GM12878 (cell line): ENCODE measurements at regions not wholly inside any gene's neighbourhood (a gene's known extent, or its start where the extent isn't known, plus 50 kb on each side); places are given as distances from the start of the nearest gene placed in this dataset.

Experiments used
- ATAC-seq: fragments of 200-7000 bp; cut with Tn5 transposase; 3 replicates; pipeline ENCODE4 v1.9.1; 2020; ENCODE audit warnings: mild to moderate bottlenecking, moderate library complexity
- BruUV-seq: library from RNA; stranded (reverse); fragments of 400-500 nt; replicated peaks from 2 replicates; lab custom pipeline; 2021; lab: Mats Ljungman, UMichigan
- CTCF ChIA-PET: fragments of 300-600 bp; sonication (Branson Sonifier 250); formaldehyde crosslinking; extraction: SDS; loops from one replicate; lab custom pipeline; 2021; ENCODE audit warnings: inconsistent platforms; lab: Yijun Ruan, JAX
- POLR2A ChIA-PET: fragments of 350-600 bp; formaldehyde crosslinking; extraction: SDS; loops from one replicate; lab custom pipeline; 2021; ENCODE audit warnings: inconsistent platforms; lab: Charles Lee
- RAD21 ChIA-PET: fragments of 300-600 bp; sonication (Branson Sonifier 250); formaldehyde crosslinking; loops from one replicate; lab custom pipeline; 2023; ENCODE audit warnings: antibody characterized with exemption; ENCODE audit not compliant: unreplicated experiment; lab: Charles Lee
- SMC1A ChIA-PET: fragments of 300-600 bp; sonication (Branson Sonifier 250); formaldehyde crosslinking; loops from one replicate; lab custom pipeline; 2023; ENCODE audit not compliant: unreplicated experiment, uncharacterized antibody; lab: Charles Lee
- DNase-seq: peaks from one replicate; pipeline ENCODE4 v3.0.0-alpha.2; 2011; ENCODE audit warnings: low read depth, low spot score
- FAIRE-seq: peaks from 3 replicates; lab custom pipeline; 2011; peaks lifted over from hg19 to GRCh38; lab: Jason Lieb, UNC
- H2AFZ ChIP-seq: 2 replicates; pipeline ENCODE4 v1.6.0; 2011; ENCODE audit warnings: low read depth, low read length, control low read depth; ENCODE audit not compliant: control insufficient read depth
- H3K27ac ChIP-seq: 2 replicates; pipeline ENCODE4 v1.5.1; 2011; ENCODE audit warnings: control low read depth; ENCODE audit not compliant: control insufficient read depth, insufficient read depth
- H3K27me3 ChIP-seq, 2 experiments: replicated peaks in 1 of 2; 2 replicates each; pipeline versions ENCODE4 v1.6.0 to v1.6.1; 2011; ENCODE audit warnings: low read length in 1 of 2; ENCODE audit not compliant: control insufficient read depth in 2 of 2, insufficient read depth in 2 of 2
- H3K36me3 ChIP-seq, 2 experiments: 2 replicates each; pipeline ENCODE4 v1.5.1; 2011; ENCODE audit warnings: low read length in 1 of 2; ENCODE audit not compliant: control insufficient read depth in 2 of 2, insufficient read depth in 2 of 2
- H3K4me1 ChIP-seq: 2 replicates; pipeline ENCODE4 v1.6.1; 2011; ENCODE audit warnings: mild to moderate bottlenecking, low read length, moderate library complexity, mixed read lengths; ENCODE audit not compliant: control insufficient read depth, insufficient read depth
- H3K4me2 ChIP-seq: 2 replicates; pipeline ENCODE4 v1.6.0; 2011; ENCODE audit warnings: control low read depth; ENCODE audit not compliant: control insufficient read depth, insufficient read depth
- H3K4me3 ChIP-seq: fragments of 200-600 bp; sonication (generic); 2 replicates; pipeline ENCODE4 v1.5.1; 2016
- H3K79me2 ChIP-seq: 2 replicates; pipeline ENCODE4 v1.6.0; 2011; ENCODE audit warnings: low read length; ENCODE audit not compliant: control insufficient read depth, insufficient read depth
- H3K9ac ChIP-seq: 2 replicates; pipeline ENCODE4 v1.8.0; 2011; ENCODE audit warnings: low read length, control low read depth, mixed read lengths; ENCODE audit not compliant: control insufficient read depth, insufficient read depth
- H3K9me3 ChIP-seq: replicated peaks from 3 replicates; pipeline ENCODE4 v1.5.1; 2011; ENCODE audit warnings: mild to moderate bottlenecking, low read length; ENCODE audit not compliant: control insufficient read depth, insufficient read depth
- H4K20me1 ChIP-seq: 2 replicates; pipeline ENCODE4 v1.6.0; 2011; ENCODE audit not compliant: control insufficient read depth, insufficient read depth
- CBX3 ChIP-seq: fragments of 200-600 bp; sonication (generic); IDR thresholded peaks from 2 replicates; pipeline ENCODE4 v1.6.1; 2016; ENCODE audit warnings: low read depth, borderline replicate concordance
- CHD2 ChIP-seq: IDR thresholded peaks from 2 replicates; pipeline ENCODE4 v1.6.1; 2011; ENCODE audit warnings: low read depth, low read length, improper control_type of control experiment, borderline replicate concordance
- EP300 ChIP-seq, 2 experiments: fragments of 150-350 bp in 1 of 2; IDR thresholded peaks; 2 replicates each; pipeline ENCODE4 v1.6.1; 2011 to 2012; ENCODE audit warnings: low read depth in 2 of 2, low read length in 2 of 2, borderline replicate concordance in 1 of 2, improper control_type of control experiment in 1 of 2, inconsistent platforms in 1 of 2; ENCODE audit not compliant: control insufficient read depth in 1 of 2
- HCFC1 ChIP-seq: fragments of 150-350 bp; IDR thresholded peaks from 2 replicates; pipeline ENCODE4 v1.6.1; 2014; ENCODE audit warnings: low read length
- HDAC6 ChIP-seq: fragments of 200-600 bp; sonication (generic); IDR thresholded peaks from one replicate; pipeline ENCODE4 v1.8.0; 2017; ENCODE audit warnings: antibody characterized with exemption; ENCODE audit not compliant: unreplicated experiment
- MTA2 ChIP-seq: fragments of 450-650 bp; IDR thresholded peaks from 2 replicates; pipeline ENCODE4 v1.6.1; 2016; ENCODE audit warnings: low read depth, mild to moderate bottlenecking, moderate library complexity
- MYB ChIP-seq: fragments of 150-350 bp; IDR thresholded peaks from 2 replicates; pipeline ENCODE4 v1.6.1; 2014; ENCODE audit warnings: mild to moderate bottlenecking, low read depth, low read length, borderline replicate concordance
- NFXL1 ChIP-seq: fragments of 450-650 bp; IDR thresholded peaks from 2 replicates; pipeline ENCODE4 v1.6.1; 2017; ENCODE audit warnings: antibody characterized with exemption, mild to moderate bottlenecking, borderline replicate concordance
- POLR2AphosphoS5 ChIP-seq: IDR thresholded peaks from 2 replicates; pipeline ENCODE4 v1.6.1; 2011; ENCODE audit warnings: mild to moderate bottlenecking, low read length, inconsistent platforms
- RB1 ChIP-seq: fragments of 450-650 bp; formaldehyde crosslinking; IDR thresholded peaks from 2 replicates; pipeline ENCODE4 v1.6.1; 2017; ENCODE audit warnings: mild to moderate bottlenecking, borderline replicate concordance
- STAT3 ChIP-seq: IDR thresholded peaks from 2 replicates; pipeline ENCODE4 v1.6.1; 2011; ENCODE audit warnings: low read depth, low read length, improper control_type of control experiment
- TAF1 ChIP-seq: IDR thresholded peaks from 2 replicates; pipeline ENCODE4 v1.6.1; 2011; ENCODE audit warnings: mild to moderate bottlenecking, low read depth, low read length, borderline replicate concordance
- TARDBP ChIP-seq: IDR thresholded peaks from 2 replicates; pipeline ENCODE4 v1.6.1; 2016; ENCODE audit warnings: borderline replicate concordance
- TBL1XR1 ChIP-seq: IDR thresholded peaks from 2 replicates; pipeline ENCODE4 v1.6.1; 2012; ENCODE audit warnings: low read depth, low read length, improper control_type of control experiment
- WRNIP1 ChIP-seq: IDR thresholded peaks from 2 replicates; pipeline ENCODE4 v1.6.1; 2011; ENCODE audit warnings: low read depth, low read length, improper control_type of control experiment, borderline replicate concordance
- ZSCAN29 ChIP-seq: fragments of 450-650 bp; IDR thresholded peaks from 2 replicates; pipeline ENCODE4 v1.6.1; 2017; ENCODE audit warnings: mild to moderate bottlenecking, moderate library complexity
- ZZZ3 ChIP-seq: IDR thresholded peaks from 2 replicates; pipeline ENCODE4 v1.6.1; 2011; ENCODE audit warnings: low read depth; ENCODE audit not compliant: control insufficient read depth, insufficient read length
- in situ Hi-C: fragments of 300-500 bp; cut with MboI; formaldehyde crosslinking; loops from 9 replicates; pipeline ENCODE4 v1.14.3; 2018; ENCODE audit warnings: mixed read lengths
- intact Hi-C: fragments of 100-400 bp; cut with micrococcal nuclease; formaldehyde crosslinking; loops from one replicate; pipeline ENCODE4 v1.14.2; 2022; ENCODE audit not compliant: unreplicated experiment
- TF ChIP-seq, protein P1 (sequence below): IDR thresholded peaks from 2 replicates; pipeline ENCODE4 v1.6.1; 2011; ENCODE audit warnings: borderline replicate concordance, low read depth, mild to moderate bottlenecking, moderate library complexity, mixed read lengths, low read length; ENCODE audit not compliant: insufficient read depth; ENCODE audit errors: extremely low read length
- TF ChIP-seq, protein P2 (sequence below): fragments of 450-650 bp; IDR thresholded peaks from 2 replicates; pipeline ENCODE4 v1.6.1; 2017; ENCODE audit warnings: mild to moderate bottlenecking

GRCh38 chr3:80542456-80542855 lies 774.7 kb upstream of the ROBO1 start:
- H3K36me3 ChIP-seq, result no peaks in the 10 kb centered on the region
- H2AFZ ChIP-seq, result no peak overlapping the region
- FAIRE-seq (no peak), ATAC-seq (no peak), DNase-seq (no peak)
- H3K79me2 ChIP-seq, result no peaks in the 10 kb centered on the region
- TF ChIP-seq, protein P1, sequence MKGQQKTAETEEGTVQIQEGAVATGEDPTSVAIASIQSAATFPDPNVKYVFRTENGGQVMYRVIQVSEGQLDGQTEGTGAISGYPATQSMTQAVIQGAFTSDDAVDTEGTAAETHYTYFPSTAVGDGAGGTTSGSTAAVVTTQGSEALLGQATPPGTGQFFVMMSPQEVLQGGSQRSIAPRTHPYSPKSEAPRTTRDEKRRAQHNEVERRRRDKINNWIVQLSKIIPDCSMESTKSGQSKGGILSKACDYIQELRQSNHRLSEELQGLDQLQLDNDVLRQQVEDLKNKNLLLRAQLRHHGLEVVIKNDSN, result no peak
- TF ChIP-seq EP300 (IDR thresholded peaks at IDR 0.05; ENCODE audit: borderline replicate concordance in 1 of 2, control insufficient read depth in 1 of 2, low read depth in 2 of 2, low read length in 2 of 2) (no peak), RB1 (no peak), HCFC1 (no peak), POLR2AphosphoS5 (no peak), TARDBP (no peak), STAT3 (no peak), MYB (no peak), NFXL1 (no peak), HDAC6 (no peak), CHD2 (no peak), ZSCAN29 (no peak), TAF1 (no peak), ZZZ3 (no peak), MTA2 (no peak), WRNIP1 (no peak), CBX3 (no peak), TBL1XR1 (no peak)
- TF ChIP-seq, protein P2, sequence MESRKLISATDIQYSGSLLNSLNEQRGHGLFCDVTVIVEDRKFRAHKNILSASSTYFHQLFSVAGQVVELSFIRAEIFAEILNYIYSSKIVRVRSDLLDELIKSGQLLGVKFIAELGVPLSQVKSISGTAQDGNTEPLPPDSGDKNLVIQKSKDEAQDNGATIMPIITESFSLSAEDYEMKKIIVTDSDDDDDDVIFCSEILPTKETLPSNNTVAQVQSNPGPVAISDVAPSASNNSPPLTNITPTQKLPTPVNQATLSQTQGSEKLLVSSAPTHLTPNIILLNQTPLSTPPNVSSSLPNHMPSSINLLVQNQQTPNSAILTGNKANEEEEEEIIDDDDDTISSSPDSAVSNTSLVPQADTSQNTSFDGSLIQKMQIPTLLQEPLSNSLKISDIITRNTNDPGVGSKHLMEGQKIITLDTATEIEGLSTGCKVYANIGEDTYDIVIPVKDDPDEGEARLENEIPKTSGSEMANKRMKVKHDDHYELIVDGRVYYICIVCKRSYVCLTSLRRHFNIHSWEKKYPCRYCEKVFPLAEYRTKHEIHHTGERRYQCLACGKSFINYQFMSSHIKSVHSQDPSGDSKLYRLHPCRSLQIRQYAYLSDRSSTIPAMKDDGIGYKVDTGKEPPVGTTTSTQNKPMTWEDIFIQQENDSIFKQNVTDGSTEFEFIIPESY, result no peak
- ChIA-PET RAD21 (no interaction called here), POLR2A (interaction anchor here (0.5 kb wide), 1 partner anchor 1798 kb away, joined by 4 read pairs; no protein-coding TSS in a partner anchor), CTCF (no interaction called here), SMC1A (no interaction called here)
- H4K20me1 ChIP-seq, result no peaks in the 10 kb centered on the region
- in situ Hi-C loops (no loop called here), intact Hi-C loops (no loop called here)
- H3K27me3 ChIP-seq, result no peaks in the 10 kb centered on the region
- H3K4me3 ChIP-seq, result no peak overlapping the region
- H3K27ac ChIP-seq, result no peak overlapping the region
- BruUV-seq, result no TSS peak
- no peak overlapping the region for H3K9ac ChIP-seq
- no peaks in the 10 kb centered on the region for H3K9me3 ChIP-seq
- H3K4me1 ChIP-seq, result no peaks in the 10 kb centered on the region
- no peak overlapping the region for H3K4me2 ChIP-seq
